HEK293 (cell line): ENCODE measurements at regions not wholly inside any gene's neighbourhood (a gene's known extent, or its start where the extent isn't known, plus 50 kb on each side); places are given as distances from the start of the nearest gene placed in this dataset.
"Not testable (repeated sequence)": the region's sequence is repeated elsewhere in the genome, so short reads cannot be mapped to it uniquely, and the experiment has no call there.

Source experiments
- CTCF ChIA-PET: fragments of 350-600 bp; formaldehyde crosslinking; extraction: SDS; loops from one replicate; lab custom pipeline; 2021; ENCODE audit warnings: antibody characterized with exemption; lab: Yijun Ruan, JAX
- POLR2A ChIA-PET: fragments of 300-600 bp; formaldehyde crosslinking; extraction: SDS; loops from one replicate; lab custom pipeline; 2020; ENCODE audit warnings: antibody characterized with exemption, inconsistent platforms; lab: Yijun Ruan, JAX
- H3K27ac ChIP-seq: fragments of 200-500 bp; sonication (Bioruptor generic); 2 replicates; pipeline ENCODE4 v1.5.1; 2014; ENCODE audit warnings: low read depth, low read length, control low read depth, inconsistent platforms; ENCODE audit errors: extremely low read depth
- H3K36me3 ChIP-seq, 2 experiments: fragments of 200-500 bp in 1 of 2; sonication (Bioruptor generic) in 1 of 2; 1 replicate in 1 of 2; 2 replicates in 1 of 2; pipeline ENCODE4 v1.5.1; 2014 to 2017; ENCODE audit warnings: inconsistent platforms in 2 of 2, low read length in 2 of 2; ENCODE audit not compliant: control insufficient read depth in 2 of 2, insufficient read depth in 1 of 2
- H3K4me1 ChIP-seq: fragments of 200-500 bp; sonication (Bioruptor generic); 2 replicates; pipeline ENCODE4 v1.5.1; 2014; ENCODE audit warnings: mild to moderate bottlenecking, low read length, inconsistent platforms; ENCODE audit not compliant: control insufficient read depth, insufficient read depth
- H3K4me3 ChIP-seq: 2 replicates; pipeline ENCODE4 v1.5.1; 2011; ENCODE audit warnings: low read depth, mild to moderate bottlenecking, control low read depth, low read length, moderate library complexity
- H3K9me3 ChIP-seq: fragments of 200-500 bp; sonication (Bioruptor generic); 2 replicates; pipeline ENCODE4 v1.5.1; 2014; ENCODE audit warnings: low read depth, low read length, inconsistent platforms; ENCODE audit not compliant: control insufficient read depth, insufficient read depth
- BCL11A ChIP-seq: fragments of 450-650 bp; formaldehyde crosslinking; IDR thresholded peaks from 2 replicates; pipeline ENCODE4 v1.5.1; 2016; ENCODE audit warnings: low read depth, missing biosample characterization, missing genetic modification characterization
- GLI4 ChIP-seq: fragments of 450-650 bp; formaldehyde crosslinking; IDR thresholded peaks from 2 replicates; pipeline ENCODE4 v1.5.1; 2016; ENCODE audit warnings: missing biosample characterization, missing genetic modification characterization
- HOXC10 ChIP-seq: sonication (generic); formaldehyde crosslinking; IDR thresholded peaks from 2 replicates; pipeline ENCODE4 v1.8.1; 2023; ENCODE audit warnings: mild to moderate bottlenecking, missing genetic modification reagents
- SCRT2 ChIP-seq: fragments of 450-650 bp; formaldehyde crosslinking; IDR thresholded peaks from 2 replicates; pipeline ENCODE4 v1.5.1; 2016; ENCODE audit warnings: missing biosample characterization, missing genetic modification characterization
- ZBTB1 ChIP-seq: fragments of 450-650 bp; formaldehyde crosslinking; IDR thresholded peaks from 2 replicates; pipeline ENCODE4 v1.5.1; 2016; ENCODE audit warnings: missing biosample characterization, missing genetic modification characterization
- ZBTB17 ChIP-seq: fragments of 450-650 bp; formaldehyde crosslinking; IDR thresholded peaks from 2 replicates; pipeline ENCODE4 v1.5.1; 2016; ENCODE audit warnings: missing biosample characterization, missing genetic modification characterization
- ZFHX2 ChIP-seq: fragments of 450-650 bp; formaldehyde crosslinking; conservative IDR thresholded peaks from 2 replicates; pipeline ENCODE4 v1.5.1; 2016; ENCODE audit warnings: missing biosample characterization, missing genetic modification characterization
- ZFP41 ChIP-seq: fragments of 450-650 bp; formaldehyde crosslinking; IDR thresholded peaks from 2 replicates; pipeline ENCODE4 v1.5.1; 2016; ENCODE audit warnings: missing biosample characterization, missing genetic modification characterization, borderline replicate concordance
- ZIC2 ChIP-seq: fragments of 450-650 bp; formaldehyde crosslinking; IDR thresholded peaks from 2 replicates; pipeline ENCODE4 v1.5.1; 2016; ENCODE audit warnings: missing biosample characterization, missing genetic modification characterization
- ZNF121 ChIP-seq: fragments of 450-650 bp; formaldehyde crosslinking; IDR thresholded peaks from 2 replicates; pipeline ENCODE4 v1.5.1; 2016; ENCODE audit warnings: missing biosample characterization, missing genetic modification characterization
- ZNF146 ChIP-seq: fragments of 450-650 bp; formaldehyde crosslinking; IDR thresholded peaks from 2 replicates; pipeline ENCODE4 v1.5.1; 2016; ENCODE audit warnings: missing biosample characterization, missing genetic modification characterization
- ZNF184 ChIP-seq: fragments of 450-650 bp; IDR thresholded peaks from 2 replicates; pipeline ENCODE4 v1.5.1; 2018; ENCODE audit warnings: missing biosample characterization, mild to moderate bottlenecking, missing genetic modification characterization
- ZNF292 ChIP-seq: fragments of 450-650 bp; formaldehyde crosslinking; IDR thresholded peaks from 2 replicates; pipeline ENCODE4 v1.5.1; 2016; ENCODE audit warnings: low read depth, missing biosample characterization, missing genetic modification characterization, borderline replicate concordance
- ZNF366 ChIP-seq: fragments of 450-650 bp; formaldehyde crosslinking; conservative IDR thresholded peaks from 2 replicates; pipeline ENCODE4 v1.5.1; 2016; ENCODE audit warnings: missing biosample characterization, missing genetic modification characterization
- ZNF394 ChIP-seq: fragments of 450-650 bp; formaldehyde crosslinking; IDR thresholded peaks from 2 replicates; pipeline ENCODE4 v1.5.1; 2016; ENCODE audit warnings: missing biosample characterization, missing genetic modification characterization, mild to moderate bottlenecking, moderate library complexity, borderline replicate concordance
- ZNF433 ChIP-seq: fragments of 450-650 bp; formaldehyde crosslinking; IDR thresholded peaks from 2 replicates; pipeline ENCODE4 v1.5.1; 2016; ENCODE audit warnings: missing biosample characterization, missing genetic modification characterization, low read depth
- ZNF48 ChIP-seq: fragments of 450-650 bp; formaldehyde crosslinking; IDR thresholded peaks from 2 replicates; pipeline ENCODE4 v1.5.1; 2016; ENCODE audit warnings: missing biosample characterization, missing genetic modification characterization
- ZNF549 ChIP-seq: fragments of 450-650 bp; IDR thresholded peaks from 2 replicates; pipeline ENCODE4 v1.5.1; 2018; ENCODE audit warnings: missing biosample characterization, missing genetic modification characterization, mild to moderate bottlenecking, inconsistent platforms, moderate library complexity
- ZNF555 ChIP-seq: fragments of 450-650 bp; formaldehyde crosslinking; conservative IDR thresholded peaks from 2 replicates; pipeline ENCODE4 v1.5.1; 2017; ENCODE audit warnings: missing biosample characterization, mild to moderate bottlenecking, missing genetic modification characterization, inconsistent platforms
- ZNF558 ChIP-seq: fragments of 450-650 bp; formaldehyde crosslinking; IDR thresholded peaks from 2 replicates; pipeline ENCODE4 v1.5.1; 2016; ENCODE audit warnings: missing biosample characterization, missing genetic modification characterization
- ZNF560 ChIP-seq: fragments of 450-650 bp; formaldehyde crosslinking; IDR thresholded peaks from 2 replicates; pipeline ENCODE4 v1.5.1; 2017; ENCODE audit warnings: missing biosample characterization, missing genetic modification characterization, borderline replicate concordance
- ZNF585B ChIP-seq: fragments of 450-650 bp; formaldehyde crosslinking; IDR thresholded peaks from 2 replicates; pipeline ENCODE4 v1.5.1; 2016; ENCODE audit warnings: missing biosample characterization, missing genetic modification characterization
- ZNF610 ChIP-seq: fragments of 450-650 bp; formaldehyde crosslinking; IDR thresholded peaks from 2 replicates; pipeline ENCODE4 v1.5.1; 2016; ENCODE audit warnings: missing biosample characterization, missing genetic modification characterization, borderline replicate concordance
- ZNF624 ChIP-seq: fragments of 450-650 bp; formaldehyde crosslinking; IDR thresholded peaks from 2 replicates; pipeline ENCODE4 v1.5.1; 2017; ENCODE audit warnings: missing biosample characterization, missing genetic modification characterization
- ZNF654 ChIP-seq: fragments of 450-650 bp; formaldehyde crosslinking; IDR thresholded peaks from 2 replicates; pipeline ENCODE4 v1.5.1; 2016; ENCODE audit warnings: low read depth, missing biosample characterization, missing genetic modification characterization
- ZNF664 ChIP-seq: fragments of 450-650 bp; formaldehyde crosslinking; IDR thresholded peaks from 2 replicates; pipeline ENCODE4 v1.5.1; 2016; ENCODE audit warnings: missing biosample characterization, missing genetic modification characterization
- TF ChIP-seq, protein P1 (sequence below): fragments of 450-650 bp; formaldehyde crosslinking; IDR thresholded peaks from 2 replicates; pipeline ENCODE4 v1.5.1; 2016; ENCODE audit warnings: missing biosample characterization, missing genetic modification characterization
- TF ChIP-seq, protein P2 (sequence below): fragments of 450-650 bp; formaldehyde crosslinking; IDR thresholded peaks from 2 replicates; pipeline ENCODE4 v1.5.1; 2016; ENCODE audit warnings: missing biosample characterization, missing genetic modification characterization

DNA sequence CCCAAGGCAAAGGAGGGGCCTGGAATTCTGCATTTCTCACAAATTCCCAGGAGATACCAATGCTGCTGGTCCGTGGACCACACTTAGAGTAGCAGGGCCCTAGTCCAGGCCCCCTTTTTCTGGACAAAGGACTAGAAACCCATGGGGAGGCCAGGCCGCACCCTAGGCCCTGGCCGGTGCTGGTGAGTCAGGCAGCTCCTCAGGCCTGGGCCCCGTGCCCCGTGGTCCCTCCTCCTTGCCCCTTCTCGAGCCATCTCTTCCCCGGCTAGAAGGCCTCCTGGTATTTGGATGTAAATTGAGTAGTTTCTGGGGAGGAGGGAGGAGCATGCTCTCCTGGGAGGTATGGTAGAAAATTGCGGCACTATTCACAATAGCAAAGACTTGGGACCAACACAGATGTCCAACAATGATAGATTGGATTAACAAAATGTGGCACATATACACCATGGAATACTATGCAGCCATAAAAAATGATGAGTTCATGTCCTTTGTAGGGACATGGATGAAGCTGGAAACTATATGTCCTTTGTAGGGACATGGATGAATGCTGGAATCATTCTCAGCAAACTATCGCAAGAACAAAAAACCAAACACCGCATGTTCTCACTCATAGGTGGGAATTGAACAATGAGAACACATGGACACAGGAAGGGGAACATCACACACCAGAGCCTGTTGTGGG, 91.9 kb downstream of the KATNIP start:
- H3K9me3 ChIP-seq, H3K27ac ChIP-seq, H3K4me3 ChIP-seq, POLR2A ChIA-PET, H3K36me3 ChIP-seq, H3K4me1 ChIP-seq: not testable (repeated sequence)
- peak; percentile 95 for TF ChIP-seq ZNF146
- TF ChIP-seq, protein P1, sequence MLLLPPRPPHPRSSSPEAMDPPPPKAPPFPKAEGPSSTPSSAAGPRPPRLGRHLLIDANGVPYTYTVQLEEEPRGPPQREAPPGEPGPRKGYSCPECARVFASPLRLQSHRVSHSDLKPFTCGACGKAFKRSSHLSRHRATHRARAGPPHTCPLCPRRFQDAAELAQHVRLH = peak; percentile 81; the same call in 1 of the 2 replicates
- CTCF ChIA-PET = interaction anchor here (0.7 to 2.3 kb wide), 7 partner anchors 12 to 226 kb away, joined by 3 to 13 read pairs (median 4); no protein-coding TSS in a partner anchor

DNA sequence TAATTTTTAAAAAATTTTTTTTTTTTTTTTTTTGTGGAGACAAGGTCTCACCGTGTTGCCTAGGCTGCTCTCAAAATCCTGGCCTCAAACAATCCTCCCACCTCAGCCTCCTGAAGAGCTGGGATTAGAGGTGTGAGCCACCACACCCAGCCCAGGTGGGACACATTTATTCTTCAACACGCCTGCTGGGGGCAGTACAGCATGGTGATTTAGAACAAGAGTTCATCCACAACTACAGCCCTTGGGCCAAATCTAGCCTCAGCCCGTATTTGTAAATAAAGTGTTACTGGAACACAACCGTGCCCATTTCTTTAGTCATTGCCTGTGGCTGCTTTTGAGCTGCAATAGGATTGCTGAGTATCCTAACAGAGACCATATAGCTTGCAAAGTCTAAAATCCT, 92.8 kb downstream of the KATNIP start:
- POLR2A ChIA-PET = no interaction called here
- TF ChIP-seq HOXC10 (CRISPR knock-in tag) = no peak
- no peak for TF ChIP-seq ZNF664 (tag by site-specific recombination)
- no peak for TF ChIP-seq ZBTB1 (tag by site-specific recombination)
- TF ChIP-seq ZNF610 (tag by site-specific recombination) = no peak
- TF ChIP-seq ZNF549 (tag by site-specific recombination) = no peak
- no peak for TF ChIP-seq ZIC2 (tag by site-specific recombination)
- no peak for TF ChIP-seq ZNF560 (tag by site-specific recombination)
- no peak for TF ChIP-seq ZNF48
- TF ChIP-seq ZNF394 (tag by site-specific recombination) = no peak
- TF ChIP-seq ZBTB17 (tag by site-specific recombination) = no peak
- no peak for TF ChIP-seq ZNF366 (tag by site-specific recombination)
- no peak for TF ChIP-seq GLI4 (tag by site-specific recombination)
- no peak for TF ChIP-seq ZNF558 (tag by site-specific recombination)
- TF ChIP-seq ZNF292 (tag by site-specific recombination) = no peak
- no peak for TF ChIP-seq ZNF121 (tag by site-specific recombination)
- TF ChIP-seq ZNF654 (tag by site-specific recombination) = no peak
- Histone ChIP-seq H3K4me3 (no peak overlapping the region), H3K27ac (no peak overlapping the region), H3K36me3 (no peaks in the 10 kb centered on the region), H3K4me1 (no peaks in the 10 kb centered on the region), H3K9me3 (no peaks in the 10 kb centered on the region)
- CTCF ChIA-PET = interaction anchor here (0.6 to 2.0 kb wide), 9 partner anchors 11 to 428 kb away, joined by 3 to 13 read pairs (median 4); no protein-coding TSS in a partner anchor

DNA sequence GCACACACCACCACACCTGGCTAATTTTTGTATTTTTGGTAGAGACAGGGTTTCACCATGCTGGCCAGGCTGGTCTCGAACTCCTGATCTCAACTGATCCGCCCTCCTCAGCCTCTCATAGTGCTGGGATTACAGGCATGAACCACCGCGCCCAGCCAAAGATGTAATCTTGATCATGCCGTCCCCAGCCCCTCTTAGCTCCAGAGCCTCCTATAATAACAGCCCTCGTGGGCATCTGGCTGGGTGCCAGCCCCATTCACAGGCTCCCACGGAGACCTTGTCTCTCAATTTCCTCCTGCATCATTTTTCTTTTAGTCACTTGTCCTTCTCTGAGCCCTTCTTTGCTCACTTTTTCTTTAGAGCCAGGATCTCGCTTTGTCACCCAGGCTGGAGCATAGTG, 94.2 kb downstream of the KATNIP start:
- no peaks in the 10 kb centered on the region for H3K36me3 ChIP-seq
- H3K27ac ChIP-seq = no peak overlapping the region
- ChIA-PET POLR2A (no interaction called here), CTCF (interaction anchor here (0.5 to 2.6 kb wide), 4 partner anchors 14 to 223 kb away, joined by 3 to 9 read pairs (median 4); no protein-coding TSS in a partner anchor)
- no peaks in the 10 kb centered on the region for H3K4me1 ChIP-seq
- no peaks in the 10 kb centered on the region for H3K9me3 ChIP-seq
- H3K4me3 ChIP-seq = no peak overlapping the region
- TF ChIP-seq, protein P2, sequence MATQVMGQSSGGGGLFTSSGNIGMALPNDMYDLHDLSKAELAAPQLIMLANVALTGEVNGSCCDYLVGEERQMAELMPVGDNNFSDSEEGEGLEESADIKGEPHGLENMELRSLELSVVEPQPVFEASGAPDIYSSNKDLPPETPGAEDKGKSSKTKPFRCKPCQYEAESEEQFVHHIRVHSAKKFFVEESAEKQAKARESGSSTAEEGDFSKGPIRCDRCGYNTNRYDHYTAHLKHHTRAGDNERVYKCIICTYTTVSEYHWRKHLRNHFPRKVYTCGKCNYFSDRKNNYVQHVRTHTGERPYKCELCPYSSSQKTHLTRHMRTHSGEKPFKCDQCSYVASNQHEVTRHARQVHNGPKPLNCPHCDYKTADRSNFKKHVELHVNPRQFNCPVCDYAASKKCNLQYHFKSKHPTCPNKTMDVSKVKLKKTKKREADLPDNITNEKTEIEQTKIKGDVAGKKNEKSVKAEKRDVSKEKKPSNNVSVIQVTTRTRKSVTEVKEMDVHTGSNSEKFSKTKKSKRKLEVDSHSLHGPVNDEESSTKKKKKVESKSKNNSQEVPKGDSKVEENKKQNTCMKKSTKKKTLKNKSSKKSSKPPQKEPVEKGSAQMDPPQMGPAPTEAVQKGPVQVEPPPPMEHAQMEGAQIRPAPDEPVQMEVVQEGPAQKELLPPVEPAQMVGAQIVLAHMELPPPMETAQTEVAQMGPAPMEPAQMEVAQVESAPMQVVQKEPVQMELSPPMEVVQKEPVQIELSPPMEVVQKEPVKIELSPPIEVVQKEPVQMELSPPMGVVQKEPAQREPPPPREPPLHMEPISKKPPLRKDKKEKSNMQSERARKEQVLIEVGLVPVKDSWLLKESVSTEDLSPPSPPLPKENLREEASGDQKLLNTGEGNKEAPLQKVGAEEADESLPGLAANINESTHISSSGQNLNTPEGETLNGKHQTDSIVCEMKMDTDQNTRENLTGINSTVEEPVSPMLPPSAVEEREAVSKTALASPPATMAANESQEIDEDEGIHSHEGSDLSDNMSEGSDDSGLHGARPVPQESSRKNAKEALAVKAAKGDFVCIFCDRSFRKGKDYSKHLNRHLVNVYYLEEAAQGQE (tag by site-specific recombination) = no peak
- TF ChIP-seq ZNF184 (tag by site-specific recombination) (no peak), BCL11A (no peak), ZNF624 (tag by site-specific recombination) (no peak), ZFP41 (tag by site-specific recombination) (no peak), ZNF585B (tag by site-specific recombination) (no peak), ZFHX2 (tag by site-specific recombination) (no peak), ZNF555 (tag by site-specific recombination) (no peak), ZNF433 (tag by site-specific recombination) (no peak), SCRT2 (no peak), ZNF610 (tag by site-specific recombination) (no peak)
